IMR-90 (cell line): ENCODE measurements at regions not wholly inside any gene's neighbourhood (a gene's known extent, or its start where the extent isn't known, plus 50 kb on each side); places are given as distances from the start of the nearest gene placed in this dataset.

Source experiments
- BHLHE40 ChIP-seq: fragments of 150-350 bp; IDR thresholded peaks from 2 replicates; pipeline ENCODE4 v1.6.1; 2016; ENCODE audit warnings: mild to moderate bottlenecking, low read depth, low read length
- CEBPB ChIP-seq: IDR thresholded peaks from 2 replicates; pipeline ENCODE4 v1.6.1; 2012; ENCODE audit warnings: low read depth, low read length, improper control_type of control experiment
- CTCF ChIP-seq: conservative IDR thresholded peaks from 2 replicates; pipeline ENCODE4 v1.5.1; 2012; ENCODE audit warnings: mild to moderate bottlenecking, low read depth, low read length, improper control_type of control experiment
- POLR2A ChIP-seq: IDR thresholded peaks from 2 replicates; pipeline ENCODE4 v1.6.1; 2012; ENCODE audit warnings: mild to moderate bottlenecking, low read depth, low read length
- RAD21 ChIP-seq: IDR thresholded peaks from 2 replicates; pipeline ENCODE4 v1.6.1; 2012; ENCODE audit warnings: low read length, improper control_type of control experiment
- RCOR1 ChIP-seq: IDR thresholded peaks from 2 replicates; pipeline ENCODE4 v1.6.1; 2012; ENCODE audit warnings: mild to moderate bottlenecking, low read length, improper control_type of control experiment; ENCODE audit not compliant: insufficient replicate concordance
- USF2 ChIP-seq: fragments of 150-350 bp; IDR thresholded peaks from 2 replicates; pipeline ENCODE4 v1.6.1; 2017; ENCODE audit warnings: mild to moderate bottlenecking, antibody characterized with exemption, low read length, low read depth

GRCh38 chr21:21828130-21828529 lies 829.9 kb downstream of the NCAM2 start:
- TF ChIP-seq CTCF (no peak), BHLHE40 (no peak), USF2 (no peak), POLR2A (no peak), RCOR1 (no peak), CEBPB (no peak), RAD21 (no peak)
